ENCODE measurements at regions not wholly inside any gene's neighbourhood (a gene's known extent, or its start where the extent isn't known, plus 50 kb on each side); places are given as distances from the start of the nearest gene placed in this dataset.

DNA sequence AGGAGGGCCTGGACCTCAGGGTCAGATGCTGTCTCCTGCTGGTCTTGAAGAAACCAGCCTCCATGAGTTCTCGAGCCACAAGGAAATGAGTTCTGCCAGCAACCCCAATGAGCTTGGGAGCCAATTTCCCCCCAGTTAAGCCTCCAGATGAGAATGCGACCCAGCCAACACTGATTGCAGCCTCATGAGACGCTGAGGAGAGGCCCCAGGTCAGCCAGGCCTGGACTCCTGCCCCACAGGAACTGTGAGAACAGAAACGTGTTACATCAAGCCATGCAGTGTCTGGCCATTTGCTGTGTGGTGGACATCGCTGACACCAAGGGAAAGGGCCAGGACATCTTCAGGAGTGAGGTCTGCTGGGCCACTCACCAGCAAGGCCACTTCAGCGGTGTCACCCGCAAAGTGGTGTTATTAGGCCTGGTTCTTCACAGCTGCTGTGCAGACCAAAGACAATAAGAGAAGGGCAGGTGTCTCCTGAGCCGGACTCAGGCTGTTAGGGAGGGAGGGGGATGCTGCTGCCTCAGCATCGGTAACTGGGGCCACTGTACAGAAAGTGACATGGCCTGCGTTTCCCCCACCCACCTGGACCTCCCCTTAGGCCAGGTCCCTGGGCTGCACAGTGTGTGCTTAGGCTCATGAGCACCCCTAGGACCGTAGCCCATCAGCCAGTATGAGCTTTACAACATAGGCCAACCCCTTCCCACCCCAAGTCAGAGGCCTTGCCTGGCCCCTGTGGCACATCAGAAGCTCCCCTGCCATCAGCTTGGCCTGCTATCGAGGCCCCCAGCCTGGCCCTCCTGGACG, 272.4 kb upstream of the RTL1 start:
- TF ChIP-seq EZH2 (IDR thresholded peaks at IDR 0.05; ENCODE audit: insufficient read depth, poor library complexity, severe bottlenecking): no peak
- TF ChIP-seq EZH2phosphoT487 (IDR thresholded peaks at IDR 0.05; ENCODE audit: insufficient read depth, low read depth): no peak
- Histone ChIP-seq H4K20me1 (ENCODE audit: insufficient read depth) (no peaks in the 10 kb centered on the region), H3K27ac (no peak overlapping the region), H3K27me3 (replicated peaks; ENCODE audit: insufficient read depth) (no peaks in the 10 kb centered on the region), H3K4me1 (ENCODE audit: insufficient read depth) (no peaks in the 10 kb centered on the region), H3K36me3 (ENCODE audit: low read depth) (no peaks in the 10 kb centered on the region), H3K9me3 (ENCODE audit: low read depth) (no peaks in the 10 kb centered on the region), H3K9ac (no peak overlapping the region), H2AFZ (no peak overlapping the region), H3F3A (ENCODE audit: insufficient read depth) (no peaks in the 10 kb centered on the region), H3K9me2 (ENCODE audit: insufficient read depth) (no peaks in the 10 kb centered on the region), H3K4me2 (ENCODE audit: unreplicated experiment) (no peak overlapping the region), H3K79me2 (ENCODE audit: insufficient read depth) (no peaks in the 10 kb centered on the region), H3K4me3 (no peak overlapping the region)
- in situ Hi-C loops (cut with MboI): no loop called here
- 52 to 54% methylated on average over 13 of the region's 13 CpGs for WGBS, 2 experiments (ENCODE audit: low coverage in 1 of 2, low lambda C conversion rate in 2 of 2, missing lambda C conversion rate in 2 of 2)
- no peak for DNase-seq

DNA sequence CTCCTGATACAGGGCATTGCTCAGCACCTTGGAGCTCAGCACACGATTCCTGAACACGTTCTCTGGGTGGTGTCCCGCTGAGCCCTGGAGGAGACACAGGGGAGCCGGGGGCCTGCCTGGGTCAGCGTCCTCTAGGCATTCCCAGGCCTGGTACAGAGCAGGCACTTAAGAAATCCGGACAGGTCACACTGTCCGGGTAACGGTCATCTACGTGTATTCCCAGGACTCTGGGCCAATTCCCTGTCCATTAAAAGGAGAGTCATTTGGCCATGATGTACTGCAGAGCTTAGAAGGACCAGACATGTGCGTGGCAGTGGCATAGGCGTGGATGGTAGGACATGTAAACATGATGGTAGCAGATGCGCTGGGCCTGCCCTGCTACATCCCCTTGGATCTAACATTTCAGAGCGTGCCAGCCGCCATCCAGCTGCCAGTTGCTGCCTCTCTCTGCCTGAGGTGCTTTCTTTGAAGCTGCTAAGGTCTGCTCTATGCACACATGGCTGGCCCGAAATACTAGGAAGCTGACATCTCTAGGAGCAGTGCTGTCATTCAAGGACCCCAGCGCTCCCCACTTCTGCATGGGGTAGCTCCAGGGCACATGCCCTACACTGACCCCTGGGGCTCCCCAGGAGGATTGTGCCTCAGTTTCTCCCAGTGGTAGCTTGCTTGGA, 273.1 kb upstream of the RTL1 start:
- no peak for TF ChIP-seq EZH2 (IDR thresholded peaks at IDR 0.05; ENCODE audit: insufficient read depth, poor library complexity, severe bottlenecking)
- no peak for TF ChIP-seq EZH2phosphoT487 (IDR thresholded peaks at IDR 0.05; ENCODE audit: insufficient read depth, low read depth)
- H3K4me2 ChIP-seq (ENCODE audit: unreplicated experiment): no peak overlapping the region
- no peak overlapping the region for H2AFZ ChIP-seq
- no peak overlapping the region for H3K27ac ChIP-seq
- 65 to 70% methylated on average over 16 of the region's 16 CpGs for WGBS, 2 experiments (ENCODE audit: low coverage in 1 of 2, low lambda C conversion rate in 2 of 2, missing lambda C conversion rate in 2 of 2)
- no peak overlapping the region for H3K4me3 ChIP-seq
- no peaks in the 10 kb centered on the region for H3K36me3 ChIP-seq (ENCODE audit: low read depth)
- no peaks in the 10 kb centered on the region for H3K27me3 ChIP-seq (replicated peaks; ENCODE audit: insufficient read depth)
- no peaks in the 10 kb centered on the region for H3K9me2 ChIP-seq (ENCODE audit: insufficient read depth)
- no peaks in the 10 kb centered on the region for H4K20me1 ChIP-seq (ENCODE audit: insufficient read depth)
- H3K9ac ChIP-seq: no peak overlapping the region
- no peaks in the 10 kb centered on the region for H3K79me2 ChIP-seq (ENCODE audit: insufficient read depth)
- H3K9me3 ChIP-seq (ENCODE audit: low read depth): no peaks in the 10 kb centered on the region
- no peak for DNase-seq
- in situ Hi-C loops (cut with MboI): no loop called here
- no peaks in the 10 kb centered on the region for H3F3A ChIP-seq (ENCODE audit: insufficient read depth)
- no peaks in the 10 kb centered on the region for H3K4me1 ChIP-seq (ENCODE audit: insufficient read depth)

DNA sequence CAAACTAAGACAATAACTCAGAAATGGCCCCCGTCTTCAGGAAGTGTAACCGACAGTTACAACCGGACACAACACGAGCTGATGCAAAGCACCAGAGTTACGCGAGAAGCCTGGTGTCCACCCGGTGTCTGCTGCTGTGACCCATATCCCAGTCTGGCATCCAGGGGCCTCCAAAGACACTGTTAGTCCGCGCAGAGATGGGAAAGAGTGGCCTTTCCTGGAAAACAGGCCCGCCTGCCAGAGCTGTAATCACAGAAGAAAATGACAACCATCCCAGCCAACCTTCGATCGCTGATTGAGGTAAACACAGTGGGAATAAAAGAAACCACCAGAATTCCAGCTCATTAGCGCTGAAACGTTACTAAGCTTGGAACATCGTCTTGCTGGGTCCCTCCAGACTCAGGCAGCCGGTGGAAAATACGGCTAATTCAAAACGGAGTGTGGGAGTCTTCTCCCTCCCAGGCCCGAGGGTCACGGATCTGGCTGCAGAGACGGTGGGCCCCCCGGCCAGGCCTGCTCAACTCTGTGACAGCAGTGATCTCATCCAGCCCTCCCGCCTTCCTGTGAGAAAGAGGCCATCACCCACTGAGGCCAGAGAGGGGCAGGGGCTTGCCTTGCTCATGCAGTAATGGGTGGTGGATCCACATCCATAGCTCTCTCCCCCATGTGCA, 273.9 kb upstream of the RTL1 start:
- no peaks in the 10 kb centered on the region for H3K9me2 ChIP-seq (ENCODE audit: insufficient read depth)
- no peaks in the 10 kb centered on the region for H3K4me1 ChIP-seq (ENCODE audit: insufficient read depth)
- H3K79me2 ChIP-seq (ENCODE audit: insufficient read depth): no peaks in the 10 kb centered on the region
- 69% methylated on average over 23 of the region's 23 CpGs for WGBS, 2 experiments (ENCODE audit: low coverage in 1 of 2, low lambda C conversion rate in 2 of 2, missing lambda C conversion rate in 2 of 2)
- no peak for TF ChIP-seq EZH2 (IDR thresholded peaks at IDR 0.05; ENCODE audit: insufficient read depth, poor library complexity, severe bottlenecking)
- DNase-seq: no peak
- no peak overlapping the region for H3K27ac ChIP-seq
- H3K9me3 ChIP-seq (ENCODE audit: low read depth): no peaks in the 10 kb centered on the region
- no peak overlapping the region for H2AFZ ChIP-seq
- in situ Hi-C loops (cut with MboI): no loop called here
- no peaks in the 10 kb centered on the region for H4K20me1 ChIP-seq (ENCODE audit: insufficient read depth)
- H3K4me2 ChIP-seq (ENCODE audit: unreplicated experiment): no peak overlapping the region
- H3K9ac ChIP-seq: no peak overlapping the region
- no peak overlapping the region for H3K4me3 ChIP-seq
- no peaks in the 10 kb centered on the region for H3F3A ChIP-seq (ENCODE audit: insufficient read depth)
- H3K27me3 ChIP-seq (replicated peaks; ENCODE audit: insufficient read depth): no peaks in the 10 kb centered on the region
- H3K36me3 ChIP-seq (ENCODE audit: low read depth): no peaks in the 10 kb centered on the region

DNA sequence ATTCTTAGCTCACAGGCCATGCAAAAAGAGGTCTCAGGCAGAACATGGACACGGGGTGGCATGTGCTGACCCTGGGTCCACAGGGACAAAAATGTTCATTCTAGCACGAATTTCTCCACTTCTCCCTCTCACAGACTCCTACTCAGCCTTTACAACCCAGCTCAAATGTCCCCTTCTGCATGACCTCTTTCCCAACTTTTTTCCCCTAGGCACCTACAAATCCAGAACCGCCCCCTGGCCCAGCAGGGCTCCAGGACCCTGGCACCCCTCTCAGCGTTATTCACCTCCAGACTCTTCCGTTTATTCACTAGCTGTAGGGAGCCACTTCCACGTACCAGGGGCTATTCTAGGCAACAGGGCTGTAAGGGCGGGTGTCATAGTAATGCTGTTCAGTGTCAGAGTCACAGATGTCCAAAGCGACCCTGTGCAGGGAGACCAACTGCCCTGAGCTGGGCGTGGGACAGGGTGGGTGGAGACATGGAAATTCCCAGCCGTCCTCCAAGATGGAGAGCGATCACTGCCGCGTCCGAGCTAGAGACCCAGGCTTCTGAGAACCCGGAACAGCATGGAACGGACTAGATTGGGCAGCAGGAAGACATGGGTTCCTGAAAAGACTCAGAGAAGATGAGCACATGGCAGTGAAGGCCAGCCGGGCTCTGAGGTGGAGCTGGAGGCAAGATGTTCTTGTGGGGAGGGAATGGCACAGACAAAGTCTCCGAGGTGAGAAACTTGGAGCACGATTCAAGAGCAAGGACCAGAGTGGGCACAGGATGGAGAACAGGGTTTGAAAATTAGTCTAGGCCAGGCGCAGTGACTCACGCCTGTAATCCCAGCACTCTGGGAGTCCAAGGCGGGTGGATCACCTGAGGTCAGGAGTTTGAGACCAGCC, 274.9 kb upstream of the RTL1 start:
- Histone ChIP-seq H3K4me2 (ENCODE audit: unreplicated experiment) (no peak overlapping the region), H3K9me3 (ENCODE audit: low read depth) (no peaks in the 10 kb centered on the region), H3K9me2 (ENCODE audit: insufficient read depth) (no peaks in the 10 kb centered on the region), H3K4me3 (no peak overlapping the region), H2AFZ (no peak overlapping the region), H3K4me1 (ENCODE audit: insufficient read depth) (no peaks in the 10 kb centered on the region), H3K9ac (no peak overlapping the region), H3K27me3 (replicated peaks; ENCODE audit: insufficient read depth) (no peaks in the 10 kb centered on the region), H3K36me3 (ENCODE audit: low read depth) (no peaks in the 10 kb centered on the region), H3K79me2 (ENCODE audit: insufficient read depth) (no peaks in the 10 kb centered on the region), H3K27ac (no peak overlapping the region), H3F3A (ENCODE audit: insufficient read depth) (no peaks in the 10 kb centered on the region), H4K20me1 (ENCODE audit: insufficient read depth) (no peaks in the 10 kb centered on the region)
- no peak for DNase-seq
- TF ChIP-seq EZH2phosphoT487 (IDR thresholded peaks at IDR 0.05; ENCODE audit: insufficient read depth, low read depth) (no peak), EZH2 (IDR thresholded peaks at IDR 0.05; ENCODE audit: insufficient read depth, poor library complexity, severe bottlenecking) (no peak)
- in situ Hi-C loops (cut with MboI): no loop called here
- WGBS, 2 experiments (ENCODE audit: low coverage in 1 of 2, low lambda C conversion rate in 2 of 2, missing lambda C conversion rate in 2 of 2): 63 to 65% methylated on average over 22 of the region's 22 CpGs
